IMR-90 (cell line): ENCODE measurements at regions not wholly inside any gene's neighbourhood (a gene's known extent, or its start where the extent isn't known, plus 50 kb on each side); places are given as distances from the start of the nearest gene placed in this dataset.

ENCODE experiments used
- BHLHE40 ChIP-seq: fragments of 150-350 bp; IDR thresholded peaks from 2 replicates; pipeline ENCODE4 v1.6.1; 2016; ENCODE audit warnings: mild to moderate bottlenecking, low read depth, low read length
- CEBPB ChIP-seq: IDR thresholded peaks from 2 replicates; pipeline ENCODE4 v1.6.1; 2012; ENCODE audit warnings: low read depth, low read length, improper control_type of control experiment
- CHD1 ChIP-seq: IDR thresholded peaks from 2 replicates; pipeline ENCODE4 v1.6.1; 2012; ENCODE audit warnings: low read depth, low read length, improper control_type of control experiment
- CTCF ChIP-seq: conservative IDR thresholded peaks from 2 replicates; pipeline ENCODE4 v1.5.1; 2012; ENCODE audit warnings: mild to moderate bottlenecking, low read depth, low read length, improper control_type of control experiment
- ELK1 ChIP-seq: fragments of 150-350 bp; IDR thresholded peaks from 2 replicates; pipeline ENCODE4 v1.6.1; 2016; ENCODE audit warnings: low read depth, mild to moderate bottlenecking, low read length, moderate library complexity, borderline replicate concordance
- FOS ChIP-seq: fragments of 150-350 bp; IDR thresholded peaks from 2 replicates; pipeline ENCODE4 v1.6.1; 2016; ENCODE audit warnings: low read depth, low read length
- MAFK ChIP-seq: IDR thresholded peaks from 2 replicates; pipeline ENCODE4 v1.6.1; 2012; ENCODE audit warnings: low read depth, low read length, improper control_type of control experiment
- NFE2L2 ChIP-seq: fragments of 150-350 bp; IDR thresholded peaks from 2 replicates; pipeline ENCODE4 v1.6.1; 2016; ENCODE audit warnings: low read depth, mild to moderate bottlenecking, low read length
- POLR2A ChIP-seq: IDR thresholded peaks from 2 replicates; pipeline ENCODE4 v1.6.1; 2012; ENCODE audit warnings: mild to moderate bottlenecking, low read depth, low read length
- RAD21 ChIP-seq: IDR thresholded peaks from 2 replicates; pipeline ENCODE4 v1.6.1; 2012; ENCODE audit warnings: low read length, improper control_type of control experiment
- RCOR1 ChIP-seq: IDR thresholded peaks from 2 replicates; pipeline ENCODE4 v1.6.1; 2012; ENCODE audit warnings: mild to moderate bottlenecking, low read length, improper control_type of control experiment; ENCODE audit not compliant: insufficient replicate concordance
- RFX5 ChIP-seq: IDR thresholded peaks from 2 replicates; pipeline ENCODE4 v1.8.0; 2012; ENCODE audit warnings: low read depth, mild to moderate bottlenecking, low read length, moderate library complexity
- SMC3 ChIP-seq: fragments of 150-350 bp; IDR thresholded peaks from 2 replicates; pipeline ENCODE4 v1.6.1; 2016; ENCODE audit warnings: low read depth, mild to moderate bottlenecking, antibody characterized with exemption, low read length, moderate library complexity
- USF2 ChIP-seq: fragments of 150-350 bp; IDR thresholded peaks from 2 replicates; pipeline ENCODE4 v1.6.1; 2017; ENCODE audit warnings: mild to moderate bottlenecking, antibody characterized with exemption, low read length, low read depth

GRCh38 chr5:38656568-38656967 lies 100.1 kb upstream of the LIFR start:
- TF ChIP-seq USF2 (no peak), MAFK (no peak), RFX5 (no peak), RCOR1 (no peak), POLR2A (no peak), CTCF (no peak), CHD1 (no peak), NFE2L2 (no peak), BHLHE40 (no peak), ELK1 (no peak), RAD21 (no peak), CEBPB (no peak), SMC3 (no peak), FOS (no peak)
